ENCODE measurements at regions not wholly inside any gene's neighbourhood (a gene's known extent, or its start where the extent isn't known, plus 50 kb on each side); places are given as distances from the start of the nearest gene placed in this dataset.

GRCh38 chr1:58346036-58346355, 200.5 kb downstream of the OMA1 start:
- no peaks in the 10 kb centered on the region for H3K9me3 ChIP-seq (ENCODE audit: low read depth, low read length, poor library complexity, severe bottlenecking)
- no peak overlapping the region for H3K4me3 ChIP-seq (ENCODE audit: low read depth, low read length, poor library complexity, severe bottlenecking)
- ChIA-PET POLR2A (ENCODE audit: low non-redundant PET) (no interaction called here), CTCF (no interaction called here)
- H3K27ac ChIP-seq (ENCODE audit: low read depth, low read length, poor library complexity, severe bottlenecking), result no peak overlapping the region
- H3K27me3 ChIP-seq (replicated peaks; ENCODE audit: insufficient read depth, low read depth, low read length, poor library complexity), result no peaks in the 10 kb centered on the region
- DNase-seq (ENCODE audit: low spot score), result no peak
- H3K36me3 ChIP-seq (ENCODE audit: insufficient read depth, low read length, poor library complexity, severe bottlenecking), result no peaks in the 10 kb centered on the region
- BruUV-seq (replicated peaks), result no TSS peak
- intact Hi-C loops (cut with micrococcal nuclease; ENCODE audit: unreplicated experiment), result no loop called here
- no peaks in the 10 kb centered on the region for H3K4me1 ChIP-seq (ENCODE audit: insufficient read depth, low read length, poor library complexity, severe bottlenecking)
- TF ChIP-seq CTCF (conservative IDR thresholded peaks at IDR 0.05; ENCODE audit: low read depth, low read length), result no peak
- no peak for TF ChIP-seq EZH2 (IDR thresholded peaks at IDR 0.05; ENCODE audit: borderline replicate concordance, low read depth, low read length, poor library complexity, severe bottlenecking)

GRCh38 chr1:58345215-58346035, 201.1 kb downstream of the OMA1 start:
- Histone ChIP-seq H3K4me1 (ENCODE audit: insufficient read depth, low read length, poor library complexity, severe bottlenecking) (peaks cover 2% of the 10 kb centered on the region), H3K4me3 (ENCODE audit: low read depth, low read length, poor library complexity, severe bottlenecking) (no peak overlapping the region), H3K36me3 (ENCODE audit: insufficient read depth, low read length, poor library complexity, severe bottlenecking) (no peaks in the 10 kb centered on the region), H3K27me3 (replicated peaks; ENCODE audit: insufficient read depth, low read depth, low read length, poor library complexity) (no peaks in the 10 kb centered on the region), H3K27ac (ENCODE audit: low read depth, low read length, poor library complexity, severe bottlenecking) (no peak overlapping the region), H3K9me3 (ENCODE audit: low read depth, low read length, poor library complexity, severe bottlenecking) (no peaks in the 10 kb centered on the region)
- ChIA-PET POLR2A (ENCODE audit: low non-redundant PET) (no interaction called here), CTCF (no interaction called here)
- TF ChIP-seq CTCF (conservative IDR thresholded peaks at IDR 0.05; ENCODE audit: low read depth, low read length), result no peak
- TF ChIP-seq EZH2 (IDR thresholded peaks at IDR 0.05; ENCODE audit: borderline replicate concordance, low read depth, low read length, poor library complexity, severe bottlenecking), result no peak
- no peak for DNase-seq (ENCODE audit: low spot score)
- intact Hi-C loops (cut with micrococcal nuclease; ENCODE audit: unreplicated experiment), result no loop called here
- no TSS peak for BruUV-seq (replicated peaks)

- no peaks in the 10 kb centered on the region for H3K27me3 ChIP-seq (replicated peaks; ENCODE audit: insufficient read depth, low read depth, low read length, poor library complexity)
- H3K27ac ChIP-seq (ENCODE audit: low read depth, low read length, poor library complexity, severe bottlenecking), result no peak overlapping the region
- no peaks in the 10 kb centered on the region for H3K36me3 ChIP-seq (ENCODE audit: insufficient read depth, low read length, poor library complexity, severe bottlenecking)
- no peak overlapping the region for H3K4me3 ChIP-seq (ENCODE audit: low read depth, low read length, poor library complexity, severe bottlenecking)
- CTCF ChIA-PET, result no interaction called here
- no peak for TF ChIP-seq EZH2 (IDR thresholded peaks at IDR 0.05; ENCODE audit: borderline replicate concordance, low read depth, low read length, poor library complexity, severe bottlenecking)
- TF ChIP-seq CTCF (conservative IDR thresholded peaks at IDR 0.05; ENCODE audit: low read depth, low read length), result no peak
- intact Hi-C loops (cut with micrococcal nuclease; ENCODE audit: unreplicated experiment), result no loop called here
- POLR2A ChIA-PET (ENCODE audit: low non-redundant PET), result no interaction called here
- H3K9me3 ChIP-seq (ENCODE audit: low read depth, low read length, poor library complexity, severe bottlenecking), result no peaks in the 10 kb centered on the region
- H3K4me1 ChIP-seq (ENCODE audit: insufficient read depth, low read length, poor library complexity, severe bottlenecking), result peaks cover 4% of the 10 kb centered on the region
- DNase-seq (ENCODE audit: low spot score), result peak; percentile 57
- no TSS peak for BruUV-seq (replicated peaks)
Measured at GRCh38 chr1:58340185-58340584, 206.3 kb downstream of the OMA1 start.
